ENCODE measurements at regions not wholly inside any gene's neighbourhood (a gene's known extent, or its start where the extent isn't known, plus 50 kb on each side); places are given as distances from the start of the nearest gene placed in this dataset.

DNA sequence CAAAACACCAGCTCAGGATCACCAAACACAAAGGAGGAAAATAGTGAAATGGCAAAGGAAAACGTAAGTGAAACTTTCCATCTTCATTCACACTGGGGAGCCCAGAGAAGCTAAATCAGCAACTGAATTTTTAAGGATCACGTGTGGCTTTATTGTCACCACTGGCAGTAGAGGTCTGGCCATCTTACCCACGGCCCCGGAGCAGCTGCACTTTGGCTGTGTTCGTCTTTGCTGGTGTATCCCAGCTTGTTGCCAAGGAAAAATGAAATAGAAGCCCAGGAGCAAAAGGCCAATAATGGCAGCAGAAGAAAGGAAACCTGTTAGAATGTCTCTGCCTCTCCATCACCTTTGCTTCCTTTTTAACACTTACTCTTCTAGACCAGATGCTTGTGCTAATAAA lies 274.7 kb downstream of the FOXO1 start:
- TF ChIP-seq, protein P1, sequence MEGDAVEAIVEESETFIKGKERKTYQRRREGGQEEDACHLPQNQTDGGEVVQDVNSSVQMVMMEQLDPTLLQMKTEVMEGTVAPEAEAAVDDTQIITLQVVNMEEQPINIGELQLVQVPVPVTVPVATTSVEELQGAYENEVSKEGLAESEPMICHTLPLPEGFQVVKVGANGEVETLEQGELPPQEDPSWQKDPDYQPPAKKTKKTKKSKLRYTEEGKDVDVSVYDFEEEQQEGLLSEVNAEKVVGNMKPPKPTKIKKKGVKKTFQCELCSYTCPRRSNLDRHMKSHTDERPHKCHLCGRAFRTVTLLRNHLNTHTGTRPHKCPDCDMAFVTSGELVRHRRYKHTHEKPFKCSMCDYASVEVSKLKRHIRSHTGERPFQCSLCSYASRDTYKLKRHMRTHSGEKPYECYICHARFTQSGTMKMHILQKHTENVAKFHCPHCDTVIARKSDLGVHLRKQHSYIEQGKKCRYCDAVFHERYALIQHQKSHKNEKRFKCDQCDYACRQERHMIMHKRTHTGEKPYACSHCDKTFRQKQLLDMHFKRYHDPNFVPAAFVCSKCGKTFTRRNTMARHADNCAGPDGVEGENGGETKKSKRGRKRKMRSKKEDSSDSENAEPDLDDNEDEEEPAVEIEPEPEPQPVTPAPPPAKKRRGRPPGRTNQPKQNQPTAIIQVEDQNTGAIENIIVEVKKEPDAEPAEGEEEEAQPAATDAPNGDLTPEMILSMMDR (IDR thresholded peaks at IDR 0.05; ENCODE audit: low read depth, low read length, poor library complexity, severe bottlenecking), result no peak
- TF ChIP-seq EZH2phosphoT487 (IDR thresholded peaks at IDR 0.05; ENCODE audit: borderline replicate concordance, low read length), result no peak
